Colonic mucosa (tissue), 4 donors: ENCODE measurements at regions not wholly inside any gene's neighbourhood (a gene's known extent, or its start where the extent isn't known, plus 50 kb on each side); places are given as distances from the start of the nearest gene placed in this dataset.

ENCODE experiments used
- DNase-seq: peaks from one replicate; pipeline ENCODE4 v3.0.0-alpha.2; 2020
- H3K27ac ChIP-seq: fragments of 200-600 bp; one replicate; pipeline ENCODE4 v1.8.0; 2021
- H3K27me3 ChIP-seq: fragments of 200-600 bp; one replicate; pipeline ENCODE4 v1.8.0; 2021
- H3K36me3 ChIP-seq: fragments of 200-600 bp; one replicate; pipeline ENCODE4 v1.8.0; 2021
- H3K4me1 ChIP-seq: fragments of 200-600 bp; one replicate; pipeline ENCODE4 v1.8.0; 2021; ENCODE audit warnings: mild to moderate bottlenecking
- H3K4me3 ChIP-seq: fragments of 200-600 bp; one replicate; pipeline ENCODE4 v1.8.0; 2021
- H3K9ac ChIP-seq, 2 donors: one replicate each; pipeline ENCODE4 v1.7.0; 2013; ENCODE audit warnings: control low read depth in 2 of 2, low read depth in 2 of 2, low read length in 2 of 2
- H3K9me3 ChIP-seq: fragments of 200-600 bp; one replicate; pipeline ENCODE4 v1.8.0; 2021
- intact Hi-C: fragments of 100-400 bp; cut with DNase I; formaldehyde crosslinking; loops from one replicate; pipeline ENCODE4 v1.14.1; 2022
- TF ChIP-seq, protein P1 (sequence below): fragments of 200-600 bp; IDR thresholded peaks from one replicate; pipeline ENCODE4 v1.8.0; 2022; ENCODE audit warnings: antibody characterized with exemption, mild to moderate bottlenecking
- donor health status: healthy.
- donor health status: DM: no; HTN: no; CAD: no.
- donor health status: DM: no; HTN: no; CAD: no.

DNA sequence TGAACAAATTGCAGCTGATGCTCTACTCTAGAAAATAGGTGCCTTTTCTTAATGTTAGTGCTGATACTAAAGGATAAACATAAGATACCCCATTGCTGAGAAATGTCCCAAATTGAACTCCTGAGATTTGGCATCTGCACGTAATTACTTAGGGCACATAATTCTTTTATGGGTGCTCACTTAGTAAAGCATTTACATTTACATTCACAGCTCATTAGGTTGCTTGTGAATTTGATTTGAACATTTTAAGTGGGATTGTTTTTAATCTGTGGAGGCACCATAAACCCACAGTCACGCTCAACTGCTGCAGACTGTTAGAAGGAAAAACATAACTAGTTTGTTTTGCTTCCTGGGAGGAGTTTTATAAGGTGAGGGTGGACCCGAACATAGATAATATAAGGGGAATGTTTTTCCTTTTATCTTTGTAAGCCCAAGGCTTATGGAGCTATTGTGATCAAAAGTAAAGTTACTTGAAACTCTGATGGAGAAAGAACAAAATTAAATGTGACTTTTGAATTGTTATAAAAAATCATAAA lies 560.8 kb downstream of the REEP3 start:
- intact Hi-C loops, result no loop called here
- Histone ChIP-seq H3K4me3 (no peak overlapping the region), H3K9ac (no peak overlapping the region), H3K27ac (no peak overlapping the region), H3K36me3 (no peaks in the 10 kb centered on the region), H3K27me3 (no peaks in the 10 kb centered on the region), H3K9me3 (no peaks in the 10 kb centered on the region), H3K4me1 (peaks cover 5% of the 10 kb centered on the region)
- DNase-seq, result no peak
- TF ChIP-seq, protein P1, sequence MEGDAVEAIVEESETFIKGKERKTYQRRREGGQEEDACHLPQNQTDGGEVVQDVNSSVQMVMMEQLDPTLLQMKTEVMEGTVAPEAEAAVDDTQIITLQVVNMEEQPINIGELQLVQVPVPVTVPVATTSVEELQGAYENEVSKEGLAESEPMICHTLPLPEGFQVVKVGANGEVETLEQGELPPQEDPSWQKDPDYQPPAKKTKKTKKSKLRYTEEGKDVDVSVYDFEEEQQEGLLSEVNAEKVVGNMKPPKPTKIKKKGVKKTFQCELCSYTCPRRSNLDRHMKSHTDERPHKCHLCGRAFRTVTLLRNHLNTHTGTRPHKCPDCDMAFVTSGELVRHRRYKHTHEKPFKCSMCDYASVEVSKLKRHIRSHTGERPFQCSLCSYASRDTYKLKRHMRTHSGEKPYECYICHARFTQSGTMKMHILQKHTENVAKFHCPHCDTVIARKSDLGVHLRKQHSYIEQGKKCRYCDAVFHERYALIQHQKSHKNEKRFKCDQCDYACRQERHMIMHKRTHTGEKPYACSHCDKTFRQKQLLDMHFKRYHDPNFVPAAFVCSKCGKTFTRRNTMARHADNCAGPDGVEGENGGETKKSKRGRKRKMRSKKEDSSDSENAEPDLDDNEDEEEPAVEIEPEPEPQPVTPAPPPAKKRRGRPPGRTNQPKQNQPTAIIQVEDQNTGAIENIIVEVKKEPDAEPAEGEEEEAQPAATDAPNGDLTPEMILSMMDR, result no peak

DNA sequence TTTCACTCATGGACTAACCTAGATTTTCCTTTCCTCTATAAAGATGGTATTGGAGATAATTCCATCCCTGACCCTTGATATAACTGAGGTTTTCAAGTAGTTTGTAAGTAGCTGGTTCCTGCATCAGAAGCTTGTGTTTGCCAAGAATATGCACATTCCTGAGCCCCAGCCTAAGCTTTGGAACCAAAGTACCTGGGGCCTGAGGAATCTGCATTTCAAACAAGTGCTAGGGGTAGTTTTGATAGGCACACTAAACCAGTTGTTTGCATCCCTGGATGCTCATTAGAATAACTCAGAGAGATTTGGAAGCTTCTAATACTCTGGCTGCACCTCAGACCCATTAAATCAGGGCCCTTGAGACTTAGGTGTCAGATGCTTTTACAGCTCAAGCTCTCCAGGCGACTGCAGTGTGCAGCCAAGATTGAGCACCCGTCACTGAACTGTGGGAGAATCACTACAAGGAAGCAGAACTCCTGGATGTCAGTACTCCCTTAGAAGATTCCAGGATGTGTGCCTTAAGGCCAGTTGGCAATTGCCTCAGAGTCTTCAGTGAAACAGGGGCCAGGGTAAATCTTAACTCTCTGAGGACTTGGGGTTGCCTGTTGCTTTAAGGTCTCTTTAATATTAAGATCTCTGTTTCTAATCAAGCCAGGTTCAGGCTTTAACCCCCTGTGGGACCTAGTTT lies 565.0 kb downstream of the REEP3 start:
- Histone ChIP-seq H3K9ac (no peak overlapping the region), H3K4me3 (no peak overlapping the region), H3K36me3 (no peaks in the 10 kb centered on the region), H3K27me3 (no peaks in the 10 kb centered on the region), H3K9me3 (no peaks in the 10 kb centered on the region), H3K27ac (no peak overlapping the region), H3K4me1 (no peaks in the 10 kb centered on the region)
- intact Hi-C loops, result no loop called here
- DNase-seq, result no peak
- TF ChIP-seq, protein P1, result no peak

DNA sequence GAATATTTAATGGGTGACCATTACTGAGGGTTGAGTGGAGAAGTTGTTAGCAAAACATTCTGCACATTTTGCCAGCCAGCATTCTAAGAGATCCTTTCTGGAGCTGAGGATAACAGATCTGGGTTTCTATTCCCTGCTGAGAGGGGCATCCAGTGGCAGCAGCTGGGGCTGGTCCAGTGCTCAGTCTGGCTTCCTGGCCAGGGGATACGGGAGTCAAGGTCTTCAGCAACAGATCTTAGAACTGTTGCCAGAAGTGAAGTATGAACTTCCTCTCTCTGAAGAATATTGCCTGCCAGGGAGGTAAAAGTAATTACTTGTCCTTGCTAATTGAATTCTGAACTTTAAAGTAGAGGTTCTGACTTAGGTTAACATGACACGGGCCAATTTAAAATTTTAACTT lies 568.4 kb downstream of the REEP3 start:
- Histone ChIP-seq H3K27me3 (no peaks in the 10 kb centered on the region), H3K4me1 (no peaks in the 10 kb centered on the region), H3K9ac (no peak overlapping the region), H3K9me3 (no peaks in the 10 kb centered on the region), H3K4me3 (no peak overlapping the region), H3K36me3 (no peaks in the 10 kb centered on the region), H3K27ac (no peak overlapping the region)
- no peak for DNase-seq
- TF ChIP-seq, protein P1, result no peak
- intact Hi-C loops, result no loop called here

DNA sequence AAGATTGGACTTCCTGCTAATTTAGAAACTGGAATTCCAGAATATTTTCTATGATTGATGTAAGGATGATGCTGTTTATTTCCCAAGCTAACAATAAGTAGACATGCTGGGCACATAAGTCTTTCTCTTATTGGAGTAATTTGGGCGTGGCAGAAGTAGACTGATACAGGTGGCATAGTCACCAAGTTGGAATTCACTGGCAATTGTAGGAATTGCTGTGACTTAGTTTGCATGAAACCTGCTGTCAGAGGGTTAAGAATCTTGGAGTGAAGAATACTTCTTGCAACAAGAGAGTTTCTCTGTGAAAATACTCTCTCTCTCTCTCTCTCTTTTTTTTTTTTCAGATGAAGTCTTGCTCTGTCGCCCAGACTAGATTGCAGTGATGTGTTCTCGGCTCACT lies 569.7 kb downstream of the REEP3 start:
- Histone ChIP-seq H3K27ac (no peak overlapping the region), H3K36me3 (no peaks in the 10 kb centered on the region), H3K4me1 (no peaks in the 10 kb centered on the region), H3K4me3 (no peak overlapping the region), H3K9ac (no peak overlapping the region), H3K27me3 (no peaks in the 10 kb centered on the region), H3K9me3 (no peaks in the 10 kb centered on the region)
- TF ChIP-seq, protein P1, result no peak
- intact Hi-C loops, result no loop called here
- no peak for DNase-seq

DNA sequence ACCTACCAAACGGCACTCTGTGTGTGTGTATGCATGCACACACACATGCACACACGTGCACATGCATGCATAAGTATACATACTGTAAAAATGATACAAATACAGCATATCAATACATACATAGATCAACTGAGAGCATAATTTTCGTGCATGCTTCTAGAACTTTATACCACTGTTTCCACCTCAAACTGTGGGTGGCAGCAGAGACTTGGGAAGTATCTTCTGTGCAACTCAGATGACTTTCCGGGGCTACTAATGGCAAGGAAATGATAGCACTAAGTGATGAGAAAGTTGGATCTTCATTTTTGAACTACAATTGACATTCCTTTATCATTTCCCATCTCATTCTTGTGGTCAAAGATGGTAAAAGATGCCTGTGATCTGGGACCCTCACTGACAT lies 570.7 kb downstream of the REEP3 start:
- peak; percentile 22 for DNase-seq
- H3K27ac ChIP-seq, result no peak overlapping the region

More for the DNA sequence above, 570.7 kb downstream of the REEP3 start:
- Histone ChIP-seq H3K27me3 (no peaks in the 10 kb centered on the region), H3K9me3 (no peaks in the 10 kb centered on the region), H3K36me3 (no peaks in the 10 kb centered on the region), H3K9ac (no peak overlapping the region), H3K4me3 (no peak overlapping the region), H3K4me1 (no peaks in the 10 kb centered on the region)
- TF ChIP-seq, protein P1, result no peak
- intact Hi-C loops, result no loop called here
